OCI-M1 (cell line): ENCODE measurements at regions not wholly inside any gene's neighbourhood (a gene's known extent, or its start where the extent isn't known, plus 50 kb on each side); places are given as distances from the start of the nearest gene placed in this dataset.
"Not testable (repeated sequence)": the region's sequence is repeated elsewhere in the genome, so short reads cannot be mapped to it uniquely, and the experiment has no call there.

Experiments used
- DNase-seq: peaks from one replicate; lab custom pipeline; 2025; lab: John Stamatoyannopoulos, UW

- no peak for DNase-seq
These were observed 155.4 kb upstream of the MAP3K1 start for GRCh38 chr5:56659971-56660370.

GRCh38 chr5:56658972-56659371 is 156.4 kb upstream of the MAP3K1 start:
- no peak for DNase-seq

GRCh38 chr5:56656846-56657726 is 158.3 kb upstream of the MAP3K1 start:
- DNase-seq, result no peak

DNA sequence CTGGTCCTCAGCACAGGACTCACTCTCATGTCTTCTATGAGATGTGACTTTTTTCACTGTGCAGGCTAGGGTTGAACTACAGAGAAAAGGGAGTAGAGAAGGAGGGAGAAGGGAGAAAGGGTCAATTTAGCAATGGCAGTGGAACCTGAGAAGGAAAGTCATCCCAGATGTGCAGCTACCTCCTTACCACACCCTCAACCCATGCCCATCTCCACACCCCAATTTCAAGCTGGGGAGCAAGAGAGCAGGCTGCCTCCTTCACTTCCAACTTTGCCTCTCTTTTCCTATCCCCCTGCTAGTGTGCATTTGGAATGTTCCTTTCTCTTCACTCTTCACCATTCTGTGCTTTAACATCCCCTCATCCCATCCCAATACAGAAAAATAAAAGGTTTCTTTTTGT is 163.5 kb upstream of the MAP3K1 start:
- DNase-seq, result no peak

DNA sequence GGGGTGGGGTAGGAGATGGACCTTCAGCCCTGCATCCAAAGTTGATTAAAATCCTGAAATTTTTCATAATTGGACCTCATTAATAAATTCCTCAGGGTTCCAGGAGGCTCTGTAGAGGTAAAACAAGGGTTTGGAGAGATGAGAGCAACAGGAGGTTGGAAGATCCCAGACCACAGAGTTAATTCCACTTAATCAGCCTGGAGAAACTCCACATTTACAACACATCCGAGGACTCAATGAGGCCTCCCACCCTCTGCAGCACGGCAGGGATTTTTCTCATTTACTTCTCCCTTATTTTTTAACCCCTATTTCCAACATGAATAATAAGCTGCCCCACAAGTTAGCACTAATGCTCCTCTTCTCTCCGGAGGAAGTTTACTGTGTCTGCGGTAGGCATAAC is 165.0 kb upstream of the MAP3K1 start:
- no peak for DNase-seq

GRCh38 chr5:56649569-56649968 is 165.8 kb upstream of the MAP3K1 start:
- no peak for DNase-seq

- DNase-seq, result peak; percentile 10
These were observed 166.8 kb upstream of the MAP3K1 start for GRCh38 chr5:56648460-56649034.

GRCh38 chr5:56647099-56647850 is 168.1 kb upstream of the MAP3K1 start:
- DNase-seq, result peak; percentile 17

DNA sequence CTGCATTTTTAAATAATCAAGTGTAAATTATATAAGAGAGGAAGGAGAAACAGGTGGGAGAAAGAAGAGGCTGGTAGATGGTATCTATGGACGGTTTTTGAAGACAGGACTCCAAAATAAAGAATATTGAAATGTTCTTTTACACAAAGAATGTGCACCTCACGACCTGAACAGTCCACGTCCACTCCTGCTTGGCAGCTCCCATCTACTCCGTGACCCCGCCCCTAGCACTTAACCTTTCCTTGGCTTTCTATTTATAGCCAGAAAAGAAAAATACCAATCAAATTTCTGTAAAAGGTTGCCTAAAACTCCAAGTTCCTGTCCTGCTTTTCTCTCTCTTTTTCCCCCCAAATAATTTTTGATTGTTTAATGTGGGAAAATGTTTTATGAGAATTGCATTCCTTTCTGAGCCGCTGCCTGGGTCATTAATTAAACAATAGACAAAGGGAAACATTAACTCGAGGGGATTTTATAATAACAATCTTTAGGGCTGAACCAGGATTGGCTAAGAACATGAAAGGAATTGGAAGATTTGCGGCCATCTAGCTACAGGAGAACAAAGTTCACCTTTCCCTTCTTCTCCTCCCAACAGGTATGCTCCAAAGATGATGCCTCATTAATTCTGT is 173.6 kb upstream of the MAP3K1 start:
- DNase-seq, result no peak

DNA sequence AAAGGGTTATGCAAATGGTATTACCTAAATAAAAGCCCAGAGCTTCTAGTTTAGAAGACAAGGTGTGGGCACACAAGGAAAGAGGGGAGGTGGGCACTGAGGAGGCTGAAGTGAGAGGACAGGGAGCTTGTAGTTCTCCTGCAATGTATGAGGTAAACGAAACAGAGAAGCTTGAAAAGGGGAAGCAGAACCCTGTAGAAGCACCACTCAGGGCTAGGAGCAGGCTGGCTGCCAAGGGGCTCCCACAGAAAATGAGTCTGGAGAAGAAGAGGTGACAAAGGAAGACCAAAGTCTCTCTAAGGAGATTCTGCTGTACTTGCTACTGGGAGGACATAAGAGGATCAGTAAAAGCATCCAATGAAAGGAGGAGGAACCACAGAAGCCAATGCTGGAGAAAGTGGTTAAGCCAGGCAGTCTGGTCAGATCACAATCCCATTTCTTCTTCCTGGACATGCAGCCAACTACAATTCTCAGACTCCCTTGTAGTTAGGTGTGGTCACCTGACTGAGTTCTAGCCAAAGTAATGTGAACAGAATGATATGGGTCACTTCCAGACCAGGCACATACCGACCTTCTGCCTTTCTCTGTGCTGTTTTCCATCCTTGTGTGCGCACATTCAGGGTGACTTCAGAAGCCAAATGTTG is 174.5 kb upstream of the MAP3K1 start:
- DNase-seq, result peak; percentile 58

DNA sequence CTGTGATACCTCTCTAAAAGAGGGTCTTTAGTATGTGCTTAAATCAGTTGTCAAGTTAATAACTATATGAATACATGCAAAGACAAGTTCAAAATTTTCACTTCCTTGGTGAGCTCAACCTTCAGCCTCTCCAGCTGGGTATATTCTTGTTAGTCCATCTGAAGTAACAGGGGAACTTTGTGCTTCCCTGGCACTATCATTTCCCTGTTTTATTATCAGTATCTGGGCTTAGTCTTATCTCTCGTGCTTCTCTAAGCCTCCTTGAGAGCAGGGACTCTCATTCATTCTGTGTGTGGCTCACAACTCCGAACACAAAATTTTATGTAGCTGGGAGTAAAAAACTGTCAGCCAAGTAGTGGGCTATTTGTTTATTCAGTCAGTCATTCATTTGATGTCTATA is 175.9 kb upstream of the MAP3K1 start:
- DNase-seq, result peak; percentile 16

DNA sequence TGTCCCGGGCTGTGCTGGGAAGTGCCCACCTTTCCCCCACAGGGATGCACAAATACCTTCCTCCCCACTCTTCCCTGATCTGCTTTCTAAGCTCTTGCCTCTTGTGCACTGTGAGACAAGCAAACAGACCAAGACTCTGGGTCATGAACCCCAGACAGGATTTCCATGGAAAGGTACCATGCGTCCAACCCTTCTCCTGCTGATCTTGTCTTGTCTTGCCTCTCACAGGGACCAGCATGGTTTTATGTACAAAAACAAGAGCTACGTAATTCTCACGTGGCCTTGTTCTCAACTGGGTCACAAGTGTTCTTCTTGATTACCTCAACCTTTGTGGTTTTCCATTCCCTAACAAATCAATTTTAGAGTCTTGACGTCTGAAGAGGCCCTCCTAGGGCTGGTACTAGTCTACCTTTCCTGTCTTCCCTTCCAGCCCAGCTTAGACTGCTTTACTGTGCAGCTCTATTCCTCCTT is 176.5 kb upstream of the MAP3K1 start:
- DNase-seq, result no peak

- DNase-seq, result no peak
These were observed 177.2 kb upstream of the MAP3K1 start for GRCh38 chr5:56638061-56638621.

- DNase-seq, result no peak
These were observed 177.9 kb upstream of the MAP3K1 start for GRCh38 chr5:56637321-56637920.

GRCh38 chr5:56633950-56634349 is 181.4 kb upstream of the MAP3K1 start:
- no peak for DNase-seq

DNA sequence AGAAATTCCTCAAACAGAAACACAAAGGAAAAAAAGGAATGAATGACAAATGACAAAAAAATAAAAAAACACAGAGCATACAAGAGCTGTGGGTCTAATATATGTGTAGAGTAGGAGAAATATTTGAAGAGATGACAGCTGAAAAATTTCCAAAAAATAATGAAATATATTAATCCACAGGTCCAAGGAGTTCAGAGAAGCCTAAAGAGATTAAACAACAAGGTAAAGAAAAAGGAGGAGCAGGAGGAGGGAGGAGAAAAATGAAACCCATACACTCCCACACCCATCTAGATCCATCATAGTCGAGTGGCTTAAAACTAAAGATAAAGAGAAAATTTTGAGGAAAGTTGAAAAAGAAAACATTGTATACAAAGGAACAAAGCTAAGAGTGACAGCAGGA is 182.4 kb upstream of the MAP3K1 start:
- DNase-seq, result peak; percentile 10

DNA sequence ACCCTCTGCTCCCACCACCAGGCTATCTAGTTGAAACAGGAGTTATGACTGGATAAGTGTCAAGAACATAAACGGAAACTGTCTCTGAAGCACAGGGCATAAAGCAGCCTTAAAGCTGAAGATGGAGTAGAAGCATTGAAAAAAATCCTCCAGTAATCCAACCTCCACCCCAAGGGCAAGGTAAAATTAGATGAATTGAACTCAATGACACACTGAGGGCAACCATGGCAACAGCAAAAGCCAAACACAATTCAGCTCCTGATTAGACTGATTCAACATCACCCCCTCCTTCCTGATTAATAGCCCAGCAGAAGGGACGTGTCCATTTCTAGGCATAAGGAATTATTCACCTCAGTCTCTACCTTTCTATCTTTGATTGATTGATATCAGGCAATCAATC is 183.2 kb upstream of the MAP3K1 start:
- DNase-seq, result no peak

- DNase-seq, result peak; percentile 54
These were observed 183.6 kb upstream of the MAP3K1 start for GRCh38 chr5:56631719-56632118.

DNA sequence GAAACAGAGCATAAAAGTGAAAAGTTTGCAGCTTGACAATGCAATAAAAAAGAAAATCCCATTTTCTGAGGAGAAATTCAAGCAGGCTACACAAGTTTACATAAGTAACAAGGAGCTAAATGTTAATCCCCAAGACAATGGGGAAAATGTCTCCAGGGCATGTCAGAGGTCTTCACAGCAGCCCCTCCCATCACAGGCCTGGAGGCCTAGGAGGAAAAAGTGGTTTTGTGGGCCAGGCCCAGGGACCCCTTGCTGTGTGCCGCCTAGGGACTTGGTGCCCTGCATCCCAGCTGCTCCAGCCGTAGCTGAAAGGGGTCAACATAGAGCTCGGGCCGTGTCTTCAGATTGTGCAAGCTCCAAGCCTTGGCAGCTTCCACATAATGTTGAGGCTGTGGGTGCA is 186.7 kb upstream of the MAP3K1 start:
- not testable (repeated sequence) for DNase-seq

DNA sequence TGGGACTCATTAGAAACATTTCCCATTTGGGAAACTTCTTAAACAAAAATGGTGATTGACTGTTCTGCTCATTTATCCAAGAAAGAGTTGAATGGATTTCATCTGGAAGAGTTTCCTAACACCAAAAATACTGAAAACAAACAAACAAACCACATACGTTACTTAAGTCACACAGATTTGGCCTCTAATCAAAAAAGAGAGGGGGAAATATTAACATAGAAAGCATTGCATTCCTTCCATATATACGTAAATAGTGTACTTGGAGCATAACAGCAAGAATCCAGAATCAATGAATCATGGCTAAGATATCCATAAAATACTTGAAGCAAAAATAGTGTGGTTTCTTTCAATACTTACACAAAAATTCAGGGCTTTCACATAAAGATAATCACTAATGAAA is 189.8 kb upstream of the MAP3K1 start:
- no peak for DNase-seq

- DNase-seq, result no peak
These were observed 190.6 kb upstream of the MAP3K1 start for GRCh38 chr5:56624751-56625150.
